ENCODE measurements at regions not wholly inside any gene's neighbourhood (a gene's known extent, or its start where the extent isn't known, plus 50 kb on each side); places are given as distances from the start of the nearest gene placed in this dataset.

GRCh38 chr2:149782572-149782971, 195.0 kb upstream of the MMADHC start:
- TF ChIP-seq, protein P1, sequence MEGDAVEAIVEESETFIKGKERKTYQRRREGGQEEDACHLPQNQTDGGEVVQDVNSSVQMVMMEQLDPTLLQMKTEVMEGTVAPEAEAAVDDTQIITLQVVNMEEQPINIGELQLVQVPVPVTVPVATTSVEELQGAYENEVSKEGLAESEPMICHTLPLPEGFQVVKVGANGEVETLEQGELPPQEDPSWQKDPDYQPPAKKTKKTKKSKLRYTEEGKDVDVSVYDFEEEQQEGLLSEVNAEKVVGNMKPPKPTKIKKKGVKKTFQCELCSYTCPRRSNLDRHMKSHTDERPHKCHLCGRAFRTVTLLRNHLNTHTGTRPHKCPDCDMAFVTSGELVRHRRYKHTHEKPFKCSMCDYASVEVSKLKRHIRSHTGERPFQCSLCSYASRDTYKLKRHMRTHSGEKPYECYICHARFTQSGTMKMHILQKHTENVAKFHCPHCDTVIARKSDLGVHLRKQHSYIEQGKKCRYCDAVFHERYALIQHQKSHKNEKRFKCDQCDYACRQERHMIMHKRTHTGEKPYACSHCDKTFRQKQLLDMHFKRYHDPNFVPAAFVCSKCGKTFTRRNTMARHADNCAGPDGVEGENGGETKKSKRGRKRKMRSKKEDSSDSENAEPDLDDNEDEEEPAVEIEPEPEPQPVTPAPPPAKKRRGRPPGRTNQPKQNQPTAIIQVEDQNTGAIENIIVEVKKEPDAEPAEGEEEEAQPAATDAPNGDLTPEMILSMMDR (IDR thresholded peaks at IDR 0.05 in 8 of 11, conservative IDR thresholded peaks at IDR 0.05 in 3 of 11), result no peak
- no peak for TF ChIP-seq POLR2A (IDR thresholded peaks at IDR 0.05)

Measured in spleen (tissue), 7 donors.